ENCODE measurements at regions not wholly inside any gene's neighbourhood (a gene's known extent, or its start where the extent isn't known, plus 50 kb on each side); places are given as distances from the start of the nearest gene placed in this dataset.
"Not testable (repeated sequence)": the region's sequence is repeated elsewhere in the genome, so short reads cannot be mapped to it uniquely, and the experiment has no call there.

DNA sequence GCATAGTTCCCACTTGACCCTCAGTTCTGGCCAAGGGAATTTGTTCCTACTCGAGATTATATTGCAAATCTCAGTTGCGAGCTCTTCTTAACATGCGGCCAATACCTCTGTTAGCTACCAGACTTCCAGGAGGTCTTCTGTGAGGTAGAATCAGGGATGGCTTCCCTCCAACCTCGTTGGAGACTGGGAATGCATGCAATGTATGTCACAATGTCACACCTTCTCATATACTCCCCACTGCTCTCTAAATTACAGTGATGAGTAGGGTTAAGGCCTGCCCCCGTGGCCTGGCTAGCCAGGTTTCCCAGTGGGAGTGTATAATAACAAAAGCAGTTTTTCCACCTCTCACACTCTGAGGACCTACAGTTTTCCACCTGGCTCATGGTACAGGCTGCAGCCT, 1962.5 kb downstream of the ARAP2 start:
- Histone ChIP-seq H3K36me3 (ENCODE audit: insufficient read depth, low read length) (no peaks in the 10 kb centered on the region), H3K9me3 (ENCODE audit: control insufficient read depth, insufficient read depth, low read length) (no peaks in the 10 kb centered on the region), H3K9ac (ENCODE audit: low read depth, low read length) (no peak overlapping the region), H3K4me1 (ENCODE audit: insufficient read depth, low read length) (no peaks in the 10 kb centered on the region)

DNA sequence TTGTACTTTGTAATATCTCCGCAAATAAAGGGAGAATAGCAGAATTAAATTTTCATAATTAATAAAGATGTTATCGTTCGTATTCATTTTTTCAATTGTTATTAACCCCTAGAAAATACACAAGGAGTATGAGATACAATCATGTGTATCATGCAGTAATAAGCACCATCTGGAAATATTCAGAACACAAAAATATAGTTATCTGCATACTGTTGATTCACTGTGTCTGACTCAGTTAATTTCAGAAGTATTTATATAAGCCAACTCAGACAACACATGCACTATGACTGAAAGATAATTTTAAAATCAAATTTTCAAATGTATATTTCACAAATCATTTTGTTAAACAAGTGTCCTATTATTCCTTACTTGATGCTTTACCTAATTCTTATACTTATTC, 1954.8 kb downstream of the ARAP2 start:
- no peaks in the 10 kb centered on the region for H3K36me3 ChIP-seq (ENCODE audit: insufficient read depth, low read length)

DNA sequence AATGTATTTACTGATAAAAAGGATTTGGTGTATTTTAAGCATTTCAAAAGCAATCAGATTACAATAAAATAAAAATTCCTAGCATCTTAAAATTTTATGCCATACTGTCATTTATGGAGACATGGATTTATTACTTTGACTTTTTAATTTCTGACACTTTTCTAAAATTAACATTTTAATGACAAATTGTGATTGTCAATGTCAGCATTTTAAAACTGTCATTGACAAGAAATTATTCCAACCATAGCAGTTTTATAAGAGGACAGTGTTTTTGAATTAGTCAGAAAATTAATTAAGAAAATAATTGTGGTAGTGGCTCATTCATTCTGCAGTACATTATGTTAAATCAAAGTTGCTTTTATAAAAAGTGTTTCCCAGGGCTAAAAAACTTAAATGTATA, 1954.4 kb downstream of the ARAP2 start:
- H3K9me3 ChIP-seq (ENCODE audit: control insufficient read depth, insufficient read depth, low read length) = no peaks in the 10 kb centered on the region
- H3K4me1 ChIP-seq (ENCODE audit: insufficient read depth, low read length) = no peaks in the 10 kb centered on the region
- no peak overlapping the region for H3K9ac ChIP-seq (ENCODE audit: low read depth, low read length)

More for the DNA sequence above, 1954.8 kb downstream of the ARAP2 start:
- Histone ChIP-seq H3K4me1 (ENCODE audit: insufficient read depth, low read length) (no peaks in the 10 kb centered on the region), H3K9ac (ENCODE audit: low read depth, low read length) (no peak overlapping the region), H3K9me3 (ENCODE audit: control insufficient read depth, insufficient read depth, low read length) (no peaks in the 10 kb centered on the region)

DNA sequence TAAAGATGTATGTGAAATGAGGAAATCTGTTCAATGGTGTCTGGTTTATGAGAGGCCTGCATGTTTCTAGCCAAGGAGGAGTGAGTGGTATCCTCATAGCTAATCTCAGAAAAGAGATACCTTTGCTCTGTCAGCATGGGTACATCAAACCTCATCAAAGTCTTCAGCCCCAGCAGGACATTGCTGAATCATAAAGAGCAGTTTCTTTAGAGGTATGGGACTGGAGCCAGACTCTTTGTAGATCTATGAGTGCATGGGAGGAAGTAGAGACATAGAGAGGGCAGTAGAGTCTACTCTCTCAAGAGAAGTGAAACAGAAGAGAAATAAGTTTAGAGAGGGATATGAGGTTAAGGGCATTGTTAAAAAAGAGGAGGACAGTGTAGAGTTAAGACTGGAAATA, 1950.9 kb downstream of the ARAP2 start:
- H3K36me3 ChIP-seq (ENCODE audit: insufficient read depth, low read length) = no peaks in the 10 kb centered on the region
- H3K9ac ChIP-seq (ENCODE audit: low read depth, low read length) = no peak overlapping the region
- H3K4me1 ChIP-seq (ENCODE audit: insufficient read depth, low read length) = no peaks in the 10 kb centered on the region
- H3K9me3 ChIP-seq (ENCODE audit: control insufficient read depth, insufficient read depth, low read length) = no peaks in the 10 kb centered on the region

More for the DNA sequence above, 1954.4 kb downstream of the ARAP2 start:
- H3K36me3 ChIP-seq (ENCODE audit: insufficient read depth, low read length) = no peaks in the 10 kb centered on the region

DNA sequence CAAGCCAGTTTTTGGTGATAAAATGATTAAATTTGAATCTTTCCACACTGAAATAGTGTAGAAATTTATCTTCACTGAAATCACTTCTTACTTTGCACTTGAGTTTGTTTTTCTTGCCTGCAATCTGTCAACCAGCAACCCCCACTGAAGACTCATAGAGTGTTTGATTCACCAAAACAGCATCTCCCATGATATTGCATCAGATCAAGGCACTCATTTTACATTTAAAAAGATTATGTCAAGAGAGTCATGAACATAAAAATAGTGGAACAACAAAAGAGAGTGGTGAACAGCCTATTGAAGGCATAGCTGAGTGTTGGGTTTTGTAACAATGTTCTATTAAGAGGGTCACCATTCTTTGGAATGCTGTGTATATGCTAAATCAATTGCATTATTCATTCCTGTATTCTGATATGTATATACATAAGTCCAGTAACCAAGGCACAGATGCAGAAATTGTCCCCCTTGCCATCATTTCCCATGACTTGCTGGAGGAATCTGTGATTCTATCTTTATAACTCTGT, 1934.9 kb downstream of the ARAP2 start:
- H3K36me3 ChIP-seq (ENCODE audit: insufficient read depth, low read length) = no peaks in the 10 kb centered on the region
- H3K9ac ChIP-seq (ENCODE audit: low read depth, low read length) = no peak overlapping the region
- no peaks in the 10 kb centered on the region for H3K9me3 ChIP-seq (ENCODE audit: control insufficient read depth, insufficient read depth, low read length)
- peaks cover 17% of the 10 kb centered on the region; the same call in 1 of the 2 replicates for H3K4me1 ChIP-seq (ENCODE audit: insufficient read depth, low read length)

DNA sequence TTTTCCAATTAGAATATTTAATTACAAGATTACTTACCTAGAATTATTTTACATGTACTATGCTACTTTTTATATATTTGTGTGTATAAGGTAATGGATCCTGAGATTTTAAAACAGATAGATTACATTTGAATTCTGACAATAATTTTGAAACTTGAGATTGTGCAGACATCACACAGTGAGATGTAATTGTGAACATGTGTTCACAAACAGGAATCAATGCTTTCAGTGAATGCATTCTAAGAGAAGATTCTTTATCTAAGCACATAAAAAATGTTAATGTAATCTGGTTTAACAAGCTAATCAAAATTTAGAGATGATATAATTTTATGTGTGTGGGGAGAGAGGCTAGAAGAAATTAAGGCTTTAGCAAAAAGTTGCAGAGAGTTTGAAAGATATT, 1925.5 kb downstream of the ARAP2 start:
- Histone ChIP-seq H3K9ac (ENCODE audit: low read depth, low read length) (no peak overlapping the region), H3K36me3 (ENCODE audit: insufficient read depth, low read length) (no peaks in the 10 kb centered on the region), H3K4me1 (ENCODE audit: insufficient read depth, low read length) (no peaks in the 10 kb centered on the region), H3K9me3 (ENCODE audit: control insufficient read depth, insufficient read depth, low read length) (no peaks in the 10 kb centered on the region)

DNA sequence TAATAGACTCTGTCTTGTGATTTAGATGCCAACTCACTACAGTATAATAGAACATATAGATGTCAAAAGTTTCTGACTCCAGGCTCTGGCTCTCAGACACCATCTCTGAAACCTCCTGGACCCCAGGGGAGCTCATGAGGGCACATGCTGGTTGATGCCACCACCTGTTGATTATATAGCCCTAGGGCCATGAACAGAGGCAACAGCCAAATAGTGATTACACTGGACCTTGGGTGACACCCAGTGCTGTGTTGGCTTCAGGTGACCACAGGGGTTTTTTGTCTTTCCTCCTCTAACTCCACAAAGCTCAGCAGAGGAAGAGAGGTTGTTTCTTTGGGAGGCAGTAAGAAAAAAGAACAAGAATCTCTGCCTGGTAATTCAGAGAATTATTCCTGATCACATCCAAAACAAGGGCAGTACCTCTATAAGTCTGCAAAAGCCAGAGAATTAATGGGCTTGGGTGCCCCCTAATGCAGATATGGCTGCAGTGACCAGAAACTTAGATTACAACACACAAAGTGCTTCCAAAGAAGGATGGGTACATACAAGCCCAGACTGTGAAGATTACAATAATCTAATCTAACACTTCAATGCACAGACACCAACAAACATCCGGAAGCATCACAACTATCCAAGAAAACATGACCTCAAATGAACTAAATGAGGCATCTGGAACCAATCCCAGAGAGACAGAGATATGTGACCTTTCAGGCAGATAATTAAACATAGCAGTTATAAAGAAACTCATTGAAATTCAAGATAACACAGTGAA, 1920.6 kb downstream of the ARAP2 start:
- H3K9ac ChIP-seq (ENCODE audit: low read depth, low read length) = no peak overlapping the region
- H3K9me3 ChIP-seq (ENCODE audit: control insufficient read depth, insufficient read depth, low read length) = no peaks in the 10 kb centered on the region
- no peaks in the 10 kb centered on the region for H3K36me3 ChIP-seq (ENCODE audit: insufficient read depth, low read length)
- H3K4me1 ChIP-seq (ENCODE audit: insufficient read depth, low read length) = no peaks in the 10 kb centered on the region

DNA sequence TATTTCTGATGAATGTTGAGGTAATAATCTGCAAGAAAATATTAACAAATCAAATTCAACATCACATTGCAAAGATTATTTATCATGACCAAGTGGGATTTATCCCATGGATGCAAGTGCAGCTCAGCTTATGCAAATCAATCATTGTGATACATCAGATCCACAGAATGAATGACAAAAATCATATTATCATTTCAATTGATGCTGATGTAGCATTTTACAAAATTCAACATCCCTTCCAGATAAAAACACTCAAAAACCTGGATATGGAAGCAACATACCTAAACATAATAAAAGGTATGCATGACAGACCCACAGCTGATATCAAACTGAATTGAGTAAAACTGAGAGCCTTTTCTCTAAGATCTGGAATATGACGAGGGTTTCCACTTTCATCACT, 1915.4 kb downstream of the ARAP2 start:
- Histone ChIP-seq H3K9ac (ENCODE audit: low read depth, low read length) (no peak overlapping the region), H3K36me3 (ENCODE audit: insufficient read depth, low read length) (no peaks in the 10 kb centered on the region)

DNA sequence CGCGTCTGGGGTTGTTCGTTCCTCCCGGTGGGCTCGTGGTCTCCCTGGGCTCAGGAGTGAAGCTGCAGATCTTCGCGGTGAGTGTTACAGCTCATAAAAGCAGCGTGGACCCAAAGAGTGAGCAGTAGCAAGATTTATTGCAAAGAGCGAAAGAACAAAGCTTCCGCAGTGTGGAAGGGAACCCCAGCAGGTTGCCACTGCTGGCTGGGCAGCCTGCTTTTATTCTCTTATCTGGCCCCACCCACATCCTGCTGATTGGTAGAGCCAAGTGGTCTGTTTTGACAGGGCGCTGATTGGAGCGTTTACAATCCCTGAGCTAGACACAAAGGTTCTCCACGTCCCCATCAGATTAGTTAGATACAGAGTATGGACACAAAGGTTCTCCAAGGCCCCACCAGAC, 1909.2 kb downstream of the ARAP2 start:
- not testable (repeated sequence) for H3K9ac ChIP-seq (ENCODE audit: low read depth, low read length); H3K36me3 ChIP-seq (ENCODE audit: insufficient read depth, low read length); H3K4me1 ChIP-seq (ENCODE audit: insufficient read depth, low read length); H3K9me3 ChIP-seq (ENCODE audit: control insufficient read depth, insufficient read depth, low read length)

More for the DNA sequence above, 1915.4 kb downstream of the ARAP2 start:
- Histone ChIP-seq H3K9me3 (ENCODE audit: control insufficient read depth, insufficient read depth, low read length) (no peaks in the 10 kb centered on the region), H3K4me1 (ENCODE audit: insufficient read depth, low read length) (no peaks in the 10 kb centered on the region)

DNA sequence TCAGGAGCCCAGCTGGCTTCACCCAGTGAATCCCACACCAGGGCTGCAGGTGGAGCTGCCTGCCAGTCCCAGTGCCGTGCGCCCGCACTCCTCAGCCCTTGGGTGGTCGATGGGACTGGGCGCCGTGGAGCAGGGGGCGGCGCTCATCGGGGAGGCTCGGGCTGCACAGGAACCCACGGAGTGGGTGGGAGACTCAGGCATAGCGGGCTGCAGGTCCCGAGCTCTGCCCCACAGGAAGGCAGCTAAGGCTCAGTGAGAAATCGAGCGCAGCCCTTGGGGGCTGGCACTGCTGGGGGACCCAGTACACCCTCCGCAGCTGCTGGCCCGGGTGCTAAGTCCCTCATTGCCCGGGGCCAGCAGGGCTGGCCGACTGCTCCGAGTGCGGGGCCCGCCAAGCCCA, 1908.8 kb downstream of the ARAP2 start:
- not testable (repeated sequence) for H3K9me3 ChIP-seq (ENCODE audit: control insufficient read depth, insufficient read depth, low read length); H3K9ac ChIP-seq (ENCODE audit: low read depth, low read length); H3K36me3 ChIP-seq (ENCODE audit: insufficient read depth, low read length); H3K4me1 ChIP-seq (ENCODE audit: insufficient read depth, low read length)

DNA sequence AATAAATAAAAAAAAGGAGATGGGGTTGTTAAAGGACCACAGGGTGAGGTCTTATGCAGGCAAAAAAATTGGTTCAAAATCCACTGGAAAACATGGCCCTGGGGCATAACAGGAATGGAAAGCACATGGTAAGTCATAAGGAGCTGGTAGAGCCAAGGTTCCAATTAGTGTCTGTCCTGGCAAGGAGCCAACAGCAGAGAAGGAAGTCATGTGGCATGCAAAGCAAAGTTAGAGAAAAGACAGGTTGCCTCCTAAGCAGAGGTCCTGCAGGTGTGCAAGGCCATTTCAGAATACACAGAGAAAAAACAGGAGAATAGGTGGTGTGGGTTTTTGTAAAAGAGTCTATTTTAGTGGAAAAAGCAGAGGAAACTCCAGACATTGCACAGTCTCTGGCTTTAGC, 1881.7 kb downstream of the ARAP2 start:
- no peaks in the 10 kb centered on the region for H3K9me3 ChIP-seq (ENCODE audit: control insufficient read depth, insufficient read depth, low read length)
- H3K36me3 ChIP-seq (ENCODE audit: insufficient read depth, low read length) = no peaks in the 10 kb centered on the region
- no peak overlapping the region for H3K9ac ChIP-seq (ENCODE audit: low read depth, low read length)
- H3K4me1 ChIP-seq (ENCODE audit: insufficient read depth, low read length) = no peaks in the 10 kb centered on the region

DNA sequence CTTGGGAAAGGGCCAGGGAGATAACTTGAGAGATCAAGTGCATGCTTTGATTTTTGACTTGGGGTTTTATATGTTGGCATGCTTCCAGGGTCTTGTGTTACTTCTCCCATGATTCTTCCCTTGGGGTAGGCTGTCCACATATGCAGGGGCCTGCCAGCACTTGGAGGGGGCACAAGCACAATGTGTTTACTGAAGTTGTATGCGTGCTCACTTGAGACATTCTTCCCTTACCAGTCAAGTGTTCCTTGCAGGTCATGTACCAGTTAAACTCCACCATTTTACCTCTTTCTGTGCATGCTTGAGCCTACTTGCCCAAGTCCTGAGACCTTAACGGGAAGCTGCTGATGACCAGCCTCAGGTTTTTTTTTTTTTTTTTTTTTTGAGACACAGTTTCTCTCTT, 1880.5 kb downstream of the ARAP2 start:
- no peaks in the 10 kb centered on the region for H3K36me3 ChIP-seq (ENCODE audit: insufficient read depth, low read length)

DNA sequence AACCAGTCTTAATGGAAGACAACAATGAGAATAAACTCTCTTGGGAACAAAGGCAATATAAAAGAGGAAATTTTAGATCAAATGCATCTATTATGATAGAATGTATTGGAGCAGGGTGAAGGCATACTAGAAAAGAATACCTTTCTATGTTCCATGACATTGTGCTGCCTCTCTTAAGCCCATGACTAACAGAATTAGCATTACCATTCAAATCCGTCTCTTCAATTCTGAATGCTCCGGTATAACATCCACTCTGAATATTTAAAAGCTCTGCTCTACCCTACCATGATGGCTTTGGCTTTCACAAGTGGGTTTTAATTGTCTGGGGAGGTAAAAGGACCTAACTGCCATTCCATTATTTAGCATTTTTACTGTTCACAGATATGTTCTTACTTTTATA, 1878.4 kb downstream of the ARAP2 start:
- no peak overlapping the region for H3K9ac ChIP-seq (ENCODE audit: low read depth, low read length)
- H3K4me1 ChIP-seq (ENCODE audit: insufficient read depth, low read length) = no peaks in the 10 kb centered on the region
- no peaks in the 10 kb centered on the region for H3K36me3 ChIP-seq (ENCODE audit: insufficient read depth, low read length)
- no peaks in the 10 kb centered on the region for H3K9me3 ChIP-seq (ENCODE audit: control insufficient read depth, insufficient read depth, low read length)

More for the DNA sequence above, 1880.5 kb downstream of the ARAP2 start:
- Histone ChIP-seq H3K9ac (ENCODE audit: low read depth, low read length) (no peak overlapping the region), H3K4me1 (ENCODE audit: insufficient read depth, low read length) (no peaks in the 10 kb centered on the region), H3K9me3 (ENCODE audit: control insufficient read depth, insufficient read depth, low read length) (no peaks in the 10 kb centered on the region)

DNA sequence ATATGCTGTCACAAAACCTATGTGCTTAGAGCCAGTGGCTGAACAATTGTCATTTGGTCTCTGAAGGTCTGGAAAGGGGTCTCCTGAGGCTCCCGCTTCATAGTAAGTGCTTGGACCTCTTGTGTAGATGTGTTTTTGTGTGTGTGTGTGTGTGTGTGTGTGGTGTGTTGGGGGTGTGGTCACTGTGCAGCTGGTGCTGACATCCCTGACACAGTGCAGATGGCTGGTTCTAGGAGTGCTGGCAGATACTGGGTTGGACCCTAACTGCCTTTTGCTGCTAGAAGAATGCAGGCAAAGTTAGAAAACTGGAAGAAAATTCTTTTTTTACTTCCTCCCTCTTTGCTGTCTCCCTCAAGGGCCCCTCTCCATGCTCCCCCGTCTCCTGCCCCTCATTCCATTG, 1872.6 kb downstream of the ARAP2 start:
- no peaks in the 10 kb centered on the region; the same call in 1 of the 2 replicates for H3K9me3 ChIP-seq (ENCODE audit: control insufficient read depth, insufficient read depth, low read length)

DNA sequence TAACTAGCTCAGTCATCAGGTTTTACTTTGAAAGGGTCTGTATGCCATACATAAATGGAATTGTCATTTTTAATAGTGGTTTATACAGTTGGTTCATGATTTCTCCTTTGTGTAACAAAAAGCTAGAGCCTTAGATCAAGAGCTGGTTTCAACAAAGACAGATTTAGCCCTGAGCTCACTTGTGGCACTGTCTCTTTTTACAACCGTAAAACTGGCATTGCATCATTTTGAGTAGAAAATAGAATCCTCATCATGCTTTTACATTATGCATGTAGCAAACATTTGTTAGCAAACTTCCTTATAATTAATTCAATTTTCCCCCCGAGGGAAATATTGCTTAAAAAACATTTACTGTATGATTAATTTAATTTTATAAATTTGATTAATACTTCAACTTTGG, 1871.5 kb downstream of the ARAP2 start:
- no peaks in the 10 kb centered on the region for H3K4me1 ChIP-seq (ENCODE audit: insufficient read depth, low read length)
- no peaks in the 10 kb centered on the region for H3K36me3 ChIP-seq (ENCODE audit: insufficient read depth, low read length)
- no peak overlapping the region for H3K9ac ChIP-seq (ENCODE audit: low read depth, low read length)
- H3K9me3 ChIP-seq (ENCODE audit: control insufficient read depth, insufficient read depth, low read length) = no peaks in the 10 kb centered on the region; the same call in 1 of the 2 replicates

More for the DNA sequence above, 1872.6 kb downstream of the ARAP2 start:
- Histone ChIP-seq H3K36me3 (ENCODE audit: insufficient read depth, low read length) (no peaks in the 10 kb centered on the region), H3K9ac (ENCODE audit: low read depth, low read length) (no peak overlapping the region), H3K4me1 (ENCODE audit: insufficient read depth, low read length) (no peaks in the 10 kb centered on the region)

Measured in ES-I3 (cell line).